T47D (cell line): ENCODE measurements at regions not wholly inside any gene's neighbourhood (a gene's known extent, or its start where the extent isn't known, plus 50 kb on each side); places are given as distances from the start of the nearest gene placed in this dataset.

Experiments used
- DNase-seq, 2 experiments: peaks; one replicate each; pipeline versions ENCODE4 v3.0.0 to v3.0.0-alpha.2; 2011 to 2012; ENCODE audit warnings: low read depth in 1 of 2, low spot score in 1 of 2
- JUND ChIP-seq: IDR thresholded peaks from 2 replicates; pipeline ENCODE4 v1.6.1; 2012; ENCODE audit warnings: low read depth
- in situ Hi-C: cut with HindIII; loops from 2 replicates; pipeline ENCODE4 v1.10.0; 2016; ENCODE audit warnings: low sequenced_read_pairs, low pct_unique_long_range_greater_than_20kb

- no peak for TF ChIP-seq JUND
- DNase-seq, result no peak
- in situ Hi-C loops, result no loop called here
These were observed 248.5 kb upstream of the PDE3A start for GRCh38 chr12:20119596-20120402.

GRCh38 chr12:20120403-20120725, 248.0 kb upstream of the PDE3A start:
- no peak for DNase-seq
- no peak for TF ChIP-seq JUND
- in situ Hi-C loops, result no loop called here

- in situ Hi-C loops, result no loop called here
- no peak for TF ChIP-seq JUND
- DNase-seq, result no peak
These were observed 246.1 kb upstream of the PDE3A start for GRCh38 chr12:20122274-20122673.

GRCh38 chr12:20123465-20123864, 244.9 kb upstream of the PDE3A start:
- in situ Hi-C loops, result no loop called here
- DNase-seq, result no peak
- no peak for TF ChIP-seq JUND

- DNase-seq, result no peak
- in situ Hi-C loops, result no loop called here
- TF ChIP-seq JUND, result no peak
These were observed 243.0 kb upstream of the PDE3A start for GRCh38 chr12:20125276-20125798.

- in situ Hi-C loops, result no loop called here
- DNase-seq, result no peak
- no peak for TF ChIP-seq JUND
These were observed 241.7 kb upstream of the PDE3A start for GRCh38 chr12:20126601-20127000.

GRCh38 chr12:20127413-20127812, 240.9 kb upstream of the PDE3A start:
- no peak for DNase-seq
- no peak for TF ChIP-seq JUND
- in situ Hi-C loops, result no loop called here

GRCh38 chr12:20128928-20129327, 239.4 kb upstream of the PDE3A start:
- no peak for DNase-seq
- no peak for TF ChIP-seq JUND
- in situ Hi-C loops, result no loop called here

- DNase-seq, result no peak
- in situ Hi-C loops, result no loop called here
- no peak for TF ChIP-seq JUND
These were observed 235.5 kb upstream of the PDE3A start for GRCh38 chr12:20132818-20133217.

- DNase-seq, result no peak
- in situ Hi-C loops, result no loop called here
- no peak for TF ChIP-seq JUND
These were observed 233.7 kb upstream of the PDE3A start for GRCh38 chr12:20134652-20135051.

- no peak for TF ChIP-seq JUND
- no peak for DNase-seq
- in situ Hi-C loops, result no loop called here
These were observed 227.6 kb upstream of the PDE3A start for GRCh38 chr12:20140751-20141150.

GRCh38 chr12:20142316-20142715, 226.0 kb upstream of the PDE3A start:
- in situ Hi-C loops, result no loop called here
- no peak for TF ChIP-seq JUND
- DNase-seq, result no peak

- in situ Hi-C loops, result no loop called here
- DNase-seq, result no peak
- no peak for TF ChIP-seq JUND
These were observed 225.4 kb upstream of the PDE3A start for GRCh38 chr12:20142956-20143355.

- in situ Hi-C loops, result no loop called here
- TF ChIP-seq JUND, result no peak
These were observed 224.0 kb upstream of the PDE3A start for GRCh38 chr12:20144341-20144740.

More at GRCh38 chr12:20144341-20144740, 224.0 kb upstream of the PDE3A start:
- no peak for DNase-seq
